HEK293 (cell line): ENCODE measurements at regions not wholly inside any gene's neighbourhood (a gene's known extent, or its start where the extent isn't known, plus 50 kb on each side); places are given as distances from the start of the nearest gene placed in this dataset.

ENCODE experiments used
- IKZF3 ChIP-seq: fragments of 450-650 bp; IDR thresholded peaks from 2 replicates; pipeline ENCODE4 v1.5.0; 2018; ENCODE audit warnings: missing biosample characterization, mild to moderate bottlenecking, missing genetic modification characterization, moderate library complexity
- MYNN ChIP-seq: fragments of 450-650 bp; formaldehyde crosslinking; IDR thresholded peaks from 2 replicates; pipeline ENCODE4 v1.5.1; 2016; ENCODE audit warnings: missing biosample characterization, missing genetic modification characterization, borderline replicate concordance
- MZF1 ChIP-seq: fragments of 450-650 bp; formaldehyde crosslinking; IDR thresholded peaks from 2 replicates; pipeline ENCODE4 v1.5.1; 2017; ENCODE audit warnings: missing biosample characterization, missing genetic modification characterization, borderline replicate concordance
- RBAK ChIP-seq: fragments of 450-650 bp; formaldehyde crosslinking; IDR thresholded peaks from 2 replicates; pipeline ENCODE4 v1.5.1; 2016; ENCODE audit warnings: missing biosample characterization, missing genetic modification characterization
- TCF7L2 ChIP-seq: IDR thresholded peaks from 2 replicates; pipeline ENCODE4 v1.6.1; 2011; ENCODE audit warnings: low read depth, mild to moderate bottlenecking, inconsistent platforms, low read length, moderate library complexity, borderline replicate concordance
- ZNF175 ChIP-seq: fragments of 450-650 bp; formaldehyde crosslinking; IDR thresholded peaks from 2 replicates; pipeline ENCODE4 v1.5.1; 2016; ENCODE audit warnings: missing biosample characterization, missing genetic modification characterization
- ZNF214 ChIP-seq: fragments of 450-650 bp; formaldehyde crosslinking; IDR thresholded peaks from 2 replicates; pipeline ENCODE4 v1.5.1; 2017; ENCODE audit warnings: missing biosample characterization, mild to moderate bottlenecking, missing genetic modification characterization, borderline replicate concordance
- ZNF24 ChIP-seq: fragments of 450-650 bp; formaldehyde crosslinking; IDR thresholded peaks from 2 replicates; pipeline ENCODE4 v1.5.1; 2016; ENCODE audit warnings: missing biosample characterization, missing genetic modification characterization
- ZNF571 ChIP-seq: fragments of 450-650 bp; formaldehyde crosslinking; IDR thresholded peaks from 2 replicates; pipeline ENCODE4 v1.5.0; 2017; ENCODE audit warnings: missing biosample characterization, missing genetic modification characterization
- ZNF677 ChIP-seq: fragments of 450-650 bp; IDR thresholded peaks from 2 replicates; pipeline ENCODE4 v1.5.0; 2018; ENCODE audit warnings: missing biosample characterization, mild to moderate bottlenecking, missing genetic modification characterization, moderate library complexity
- TF ChIP-seq, protein P1 (sequence below): fragments of 450-650 bp; formaldehyde crosslinking; IDR thresholded peaks from 2 replicates; pipeline ENCODE4 v1.5.1; 2016; ENCODE audit warnings: missing biosample characterization, missing genetic modification characterization
- TF ChIP-seq, protein P2 (sequence below): fragments of 450-650 bp; formaldehyde crosslinking; IDR thresholded peaks from 2 replicates; pipeline ENCODE4 v1.5.1; 2016; ENCODE audit warnings: missing biosample characterization, missing genetic modification characterization
- TF ChIP-seq, protein P3 (sequence below): fragments of 450-650 bp; formaldehyde crosslinking; IDR thresholded peaks from 2 replicates; pipeline ENCODE4 v1.5.1; 2016; ENCODE audit warnings: missing biosample characterization, missing genetic modification characterization, low read depth

DNA sequence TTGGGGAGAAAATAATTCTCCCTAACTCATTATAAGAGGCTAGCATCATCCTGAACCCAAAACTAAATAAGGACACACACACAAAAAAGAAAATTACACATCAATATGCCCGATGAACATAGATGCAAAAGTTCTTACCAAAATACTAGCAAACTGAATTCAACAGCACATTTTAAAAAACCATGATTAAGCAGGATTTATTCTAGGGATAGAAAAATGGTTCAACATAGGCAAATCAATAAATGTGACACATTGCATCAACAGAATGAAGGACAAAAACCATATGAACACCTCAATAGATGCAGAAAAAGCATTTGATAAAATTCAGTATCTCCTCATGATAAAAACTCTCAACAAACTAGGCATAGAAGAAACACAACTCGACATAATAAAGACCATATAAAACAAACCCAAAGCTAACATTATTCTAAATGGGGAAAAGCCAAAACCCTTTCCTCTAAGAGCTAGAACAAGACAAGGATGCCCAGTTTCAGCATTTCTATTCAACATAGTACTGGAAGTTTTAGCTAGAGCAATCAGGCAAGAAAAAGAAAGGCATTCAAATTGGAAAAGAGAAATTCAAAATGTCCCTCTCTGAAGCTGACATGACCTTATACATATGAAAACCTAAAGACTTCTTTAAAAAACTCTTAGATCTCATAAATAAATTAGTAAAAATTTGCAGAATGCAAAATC, 200.9 kb downstream of the NKX6-1 start:
- TF ChIP-seq, protein P1, sequence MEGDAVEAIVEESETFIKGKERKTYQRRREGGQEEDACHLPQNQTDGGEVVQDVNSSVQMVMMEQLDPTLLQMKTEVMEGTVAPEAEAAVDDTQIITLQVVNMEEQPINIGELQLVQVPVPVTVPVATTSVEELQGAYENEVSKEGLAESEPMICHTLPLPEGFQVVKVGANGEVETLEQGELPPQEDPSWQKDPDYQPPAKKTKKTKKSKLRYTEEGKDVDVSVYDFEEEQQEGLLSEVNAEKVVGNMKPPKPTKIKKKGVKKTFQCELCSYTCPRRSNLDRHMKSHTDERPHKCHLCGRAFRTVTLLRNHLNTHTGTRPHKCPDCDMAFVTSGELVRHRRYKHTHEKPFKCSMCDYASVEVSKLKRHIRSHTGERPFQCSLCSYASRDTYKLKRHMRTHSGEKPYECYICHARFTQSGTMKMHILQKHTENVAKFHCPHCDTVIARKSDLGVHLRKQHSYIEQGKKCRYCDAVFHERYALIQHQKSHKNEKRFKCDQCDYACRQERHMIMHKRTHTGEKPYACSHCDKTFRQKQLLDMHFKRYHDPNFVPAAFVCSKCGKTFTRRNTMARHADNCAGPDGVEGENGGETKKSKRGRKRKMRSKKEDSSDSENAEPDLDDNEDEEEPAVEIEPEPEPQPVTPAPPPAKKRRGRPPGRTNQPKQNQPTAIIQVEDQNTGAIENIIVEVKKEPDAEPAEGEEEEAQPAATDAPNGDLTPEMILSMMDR (tag by site-specific recombination) = no peak
- TF ChIP-seq RBAK (tag by site-specific recombination) = no peak
- TF ChIP-seq, protein P2, sequence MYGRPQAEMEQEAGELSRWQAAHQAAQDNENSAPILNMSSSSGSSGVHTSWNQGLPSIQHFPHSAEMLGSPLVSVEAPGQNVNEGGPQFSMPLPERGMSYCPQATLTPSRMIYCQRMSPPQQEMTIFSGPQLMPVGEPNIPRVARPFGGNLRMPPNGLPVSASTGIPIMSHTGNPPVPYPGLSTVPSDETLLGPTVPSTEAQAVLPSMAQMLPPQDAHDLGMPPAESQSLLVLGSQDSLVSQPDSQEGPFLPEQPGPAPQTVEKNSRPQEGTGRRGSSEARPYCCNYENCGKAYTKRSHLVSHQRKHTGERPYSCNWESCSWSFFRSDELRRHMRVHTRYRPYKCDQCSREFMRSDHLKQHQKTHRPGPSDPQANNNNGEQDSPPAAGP (tag by site-specific recombination) = no peak
- no peak for TF ChIP-seq MYNN
- TF ChIP-seq ZNF24 (tag by site-specific recombination) = no peak
- no peak for TF ChIP-seq TCF7L2
- TF ChIP-seq MZF1 = no peak
- no peak for TF ChIP-seq ZNF677 (tag by site-specific recombination)
- TF ChIP-seq, protein P3, sequence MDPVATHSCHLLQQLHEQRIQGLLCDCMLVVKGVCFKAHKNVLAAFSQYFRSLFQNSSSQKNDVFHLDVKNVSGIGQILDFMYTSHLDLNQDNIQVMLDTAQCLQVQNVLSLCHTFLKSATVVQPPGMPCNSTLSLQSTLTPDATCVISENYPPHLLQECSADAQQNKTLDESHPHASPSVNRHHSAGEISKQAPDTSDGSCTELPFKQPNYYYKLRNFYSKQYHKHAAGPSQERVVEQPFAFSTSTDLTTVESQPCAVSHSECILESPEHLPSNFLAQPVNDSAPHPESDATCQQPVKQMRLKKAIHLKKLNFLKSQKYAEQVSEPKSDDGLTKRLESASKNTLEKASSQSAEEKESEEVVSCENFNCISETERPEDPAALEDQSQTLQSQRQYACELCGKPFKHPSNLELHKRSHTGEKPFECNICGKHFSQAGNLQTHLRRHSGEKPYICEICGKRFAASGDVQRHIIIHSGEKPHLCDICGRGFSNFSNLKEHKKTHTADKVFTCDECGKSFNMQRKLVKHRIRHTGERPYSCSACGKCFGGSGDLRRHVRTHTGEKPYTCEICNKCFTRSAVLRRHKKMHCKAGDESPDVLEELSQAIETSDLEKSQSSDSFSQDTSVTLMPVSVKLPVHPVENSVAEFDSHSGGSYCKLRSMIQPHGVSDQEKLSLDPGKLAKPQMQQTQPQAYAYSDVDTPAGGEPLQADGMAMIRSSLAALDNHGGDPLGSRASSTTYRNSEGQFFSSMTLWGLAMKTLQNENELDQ (tag by site-specific recombination) = no peak
- no peak for TF ChIP-seq IKZF3 (tag by site-specific recombination)
- no peak for TF ChIP-seq ZNF214 (tag by site-specific recombination)
- TF ChIP-seq ZNF175 (tag by site-specific recombination) = no peak
- no peak for TF ChIP-seq ZNF571
